ENCODE measurements at regions not wholly inside any gene's neighbourhood (a gene's known extent, or its start where the extent isn't known, plus 50 kb on each side); places are given as distances from the start of the nearest gene placed in this dataset.

DNA sequence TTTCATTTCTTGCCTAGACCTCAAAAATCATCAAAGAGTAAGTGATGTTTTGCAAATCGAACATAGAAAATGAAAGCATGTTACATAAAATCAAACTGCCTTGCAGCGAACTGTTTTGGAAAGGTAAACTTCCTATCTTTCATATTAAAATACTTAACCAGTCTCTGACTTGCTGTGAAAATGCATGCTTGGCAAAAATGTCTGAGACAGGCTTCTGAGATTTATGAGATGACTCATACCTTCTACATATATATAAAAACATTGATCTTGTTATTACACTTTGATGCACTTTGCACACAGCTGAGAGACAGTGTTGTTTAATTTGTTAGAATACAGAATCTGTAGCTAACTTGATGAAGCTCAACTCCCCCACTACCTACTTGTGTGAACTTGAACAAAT is 179.1 kb downstream of the KITLG start:
- H3K27ac Mint-ChIP-seq = no peak overlapping the region
- Histone ChIP-seq H3K4me1 (ENCODE audit: insufficient read depth, low read length) (no peaks in the 10 kb centered on the region), H3K9me3 (ENCODE audit: control insufficient read depth in 1 of 2, insufficient read depth in 1 of 2, low read length in 2 of 2) (no peaks in the 10 kb centered on the region), H3K36me3 (ENCODE audit: insufficient read depth, low read length) (no peaks in the 10 kb centered on the region), H3K27ac (ENCODE audit: low read depth in 1 of 2, low read length in 2 of 2) (no peak overlapping the region), H3K27me3 (ENCODE audit: control insufficient read depth in 1 of 2, insufficient read depth in 2 of 2, low read length in 2 of 2) (no peaks in the 10 kb centered on the region), H3K4me3 (ENCODE audit: low read length) (no peak overlapping the region)
- ATAC-seq (ENCODE audit: poor library complexity) (no peak), DNase-seq (no peak)
- ChIA-PET CTCF (no interaction called here), POLR2A (no interaction called here)
- TF ChIP-seq, protein P1, sequence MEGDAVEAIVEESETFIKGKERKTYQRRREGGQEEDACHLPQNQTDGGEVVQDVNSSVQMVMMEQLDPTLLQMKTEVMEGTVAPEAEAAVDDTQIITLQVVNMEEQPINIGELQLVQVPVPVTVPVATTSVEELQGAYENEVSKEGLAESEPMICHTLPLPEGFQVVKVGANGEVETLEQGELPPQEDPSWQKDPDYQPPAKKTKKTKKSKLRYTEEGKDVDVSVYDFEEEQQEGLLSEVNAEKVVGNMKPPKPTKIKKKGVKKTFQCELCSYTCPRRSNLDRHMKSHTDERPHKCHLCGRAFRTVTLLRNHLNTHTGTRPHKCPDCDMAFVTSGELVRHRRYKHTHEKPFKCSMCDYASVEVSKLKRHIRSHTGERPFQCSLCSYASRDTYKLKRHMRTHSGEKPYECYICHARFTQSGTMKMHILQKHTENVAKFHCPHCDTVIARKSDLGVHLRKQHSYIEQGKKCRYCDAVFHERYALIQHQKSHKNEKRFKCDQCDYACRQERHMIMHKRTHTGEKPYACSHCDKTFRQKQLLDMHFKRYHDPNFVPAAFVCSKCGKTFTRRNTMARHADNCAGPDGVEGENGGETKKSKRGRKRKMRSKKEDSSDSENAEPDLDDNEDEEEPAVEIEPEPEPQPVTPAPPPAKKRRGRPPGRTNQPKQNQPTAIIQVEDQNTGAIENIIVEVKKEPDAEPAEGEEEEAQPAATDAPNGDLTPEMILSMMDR (IDR thresholded peaks at IDR 0.05) = no peak
- peaks cover 3% of the 10 kb centered on the region for H3K4me1 Mint-ChIP-seq (ENCODE audit: low read depth)
- no peaks in the 10 kb centered on the region for H3K9me3 Mint-ChIP-seq
- intact Hi-C loops (cut with DNase I, micrococcal nuclease) = no loop called here
- no peaks in the 10 kb centered on the region for H3K27me3 Mint-ChIP-seq
- H3K36me3 Mint-ChIP-seq (ENCODE audit: low read depth) = no peaks in the 10 kb centered on the region
- H3K4me3 Mint-ChIP-seq = no peak overlapping the region

- H3K9me3 Mint-ChIP-seq = no peaks in the 10 kb centered on the region
- Histone ChIP-seq H3K27me3 (ENCODE audit: control insufficient read depth in 1 of 2, insufficient read depth in 2 of 2, low read length in 2 of 2) (no peaks in the 10 kb centered on the region), H3K4me3 (ENCODE audit: low read length) (no peak overlapping the region), H3K36me3 (ENCODE audit: insufficient read depth, low read length) (no peaks in the 10 kb centered on the region), H3K9me3 (ENCODE audit: control insufficient read depth in 1 of 2, insufficient read depth in 1 of 2, low read length in 2 of 2) (no peaks in the 10 kb centered on the region), H3K27ac (ENCODE audit: low read depth in 1 of 2, low read length in 2 of 2) (no peak overlapping the region), H3K4me1 (ENCODE audit: insufficient read depth, low read length) (no peaks in the 10 kb centered on the region)
- ChIA-PET CTCF (no interaction called here), POLR2A (no interaction called here)
- ATAC-seq (ENCODE audit: poor library complexity) = no peak
- no peaks in the 10 kb centered on the region for H3K36me3 Mint-ChIP-seq (ENCODE audit: low read depth)
- no peak overlapping the region for H3K27ac Mint-ChIP-seq
- no peaks in the 10 kb centered on the region for H3K4me1 Mint-ChIP-seq (ENCODE audit: low read depth)
- TF ChIP-seq, protein P1 (IDR thresholded peaks at IDR 0.05) = no peak
- DNase-seq = no peak
- H3K27me3 Mint-ChIP-seq = no peaks in the 10 kb centered on the region
- H3K4me3 Mint-ChIP-seq = no peak overlapping the region
- intact Hi-C loops (cut with DNase I, micrococcal nuclease) = no loop called here
These were observed 173.4 kb downstream of the KITLG start for GRCh38 chr12:88406905-88407304.

DNA sequence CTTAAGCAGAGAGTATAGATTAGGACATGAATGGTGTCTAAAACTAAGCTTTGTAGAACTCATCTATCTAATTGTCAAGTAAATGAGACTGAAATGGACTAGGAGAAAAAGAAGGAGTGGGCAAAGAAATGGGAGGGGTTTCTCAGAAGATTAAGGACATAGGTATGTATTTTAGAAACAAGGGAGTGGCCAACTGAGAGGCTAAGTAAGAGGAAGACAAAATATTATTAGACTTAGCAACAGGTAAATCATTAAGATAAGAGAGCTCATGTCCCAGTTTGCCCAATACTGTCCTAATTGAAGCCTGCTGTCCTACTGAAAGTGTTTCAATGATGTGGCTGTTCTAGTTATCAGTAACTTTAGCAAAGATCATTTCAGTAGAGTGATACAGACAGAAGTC is 171.4 kb downstream of the KITLG start:
- intact Hi-C loops (cut with DNase I, micrococcal nuclease) = no loop called here
- H3K36me3 ChIP-seq (ENCODE audit: insufficient read depth, low read length) = no peaks in the 10 kb centered on the region
- H3K4me1 Mint-ChIP-seq (ENCODE audit: low read depth) = no peaks in the 10 kb centered on the region
- no peak overlapping the region for H3K27ac ChIP-seq (ENCODE audit: low read depth in 1 of 2, low read length in 2 of 2)
- CTCF ChIA-PET = no interaction called here
- no peaks in the 10 kb centered on the region for H3K27me3 Mint-ChIP-seq
- DNase-seq (no peak), ATAC-seq (ENCODE audit: poor library complexity) (no peak)
- no peaks in the 10 kb centered on the region for H3K4me1 ChIP-seq (ENCODE audit: insufficient read depth, low read length)
- no peaks in the 10 kb centered on the region for H3K36me3 Mint-ChIP-seq (ENCODE audit: low read depth)
- H3K9me3 Mint-ChIP-seq = no peaks in the 10 kb centered on the region
- no peaks in the 10 kb centered on the region for H3K9me3 ChIP-seq (ENCODE audit: control insufficient read depth in 1 of 2, insufficient read depth in 1 of 2, low read length in 2 of 2)
- H3K27me3 ChIP-seq (ENCODE audit: control insufficient read depth in 1 of 2, insufficient read depth in 2 of 2, low read length in 2 of 2) = no peaks in the 10 kb centered on the region
- POLR2A ChIA-PET = no interaction called here
- no peak overlapping the region for H3K4me3 Mint-ChIP-seq
- no peak overlapping the region for H3K27ac Mint-ChIP-seq
- no peak overlapping the region for H3K4me3 ChIP-seq (ENCODE audit: low read length)
- TF ChIP-seq, protein P1 (IDR thresholded peaks at IDR 0.05) = no peak
